Ishikawa (cell line): ENCODE measurements at regions not wholly inside any gene's neighbourhood (a gene's known extent, or its start where the extent isn't known, plus 50 kb on each side); places are given as distances from the start of the nearest gene placed in this dataset.
A peak's percentile ranks its signal among the peaks of the same experiment; 100 is the strongest.

Experiments used
- CEBPB ChIP-seq: IDR thresholded peaks from 2 replicates; pipeline ENCODE4 v1.6.1; 2012
- CREB1 ChIP-seq: IDR thresholded peaks from 2 replicates; pipeline ENCODE4 v1.6.1; 2012; ENCODE audit warnings: low read depth
- EGR1 ChIP-seq: IDR thresholded peaks from 2 replicates; pipeline ENCODE4 v1.6.1; 2012
- EP300 ChIP-seq: IDR thresholded peaks from 2 replicates; pipeline ENCODE4 v1.6.1; 2012; ENCODE audit warnings: borderline replicate concordance
- FOXM1 ChIP-seq: IDR thresholded peaks from 2 replicates; pipeline ENCODE4 v1.6.1; 2012; ENCODE audit warnings: low read depth, borderline replicate concordance
- MAX ChIP-seq: IDR thresholded peaks from 2 replicates; pipeline ENCODE4 v1.6.1; 2012
- NFIC ChIP-seq: IDR thresholded peaks from 2 replicates; pipeline ENCODE4 v1.6.1; 2012
- RAD21 ChIP-seq: IDR thresholded peaks from 2 replicates; pipeline ENCODE4 v1.6.1; 2012; ENCODE audit warnings: low read depth
- REST ChIP-seq: IDR thresholded peaks from 2 replicates; pipeline ENCODE4 v1.6.1; 2012; ENCODE audit warnings: low read depth, mild to moderate bottlenecking
- TAF1 ChIP-seq: IDR thresholded peaks from 2 replicates; pipeline ENCODE4 v1.6.1; 2012; ENCODE audit warnings: low read depth, mild to moderate bottlenecking
- TCF12 ChIP-seq: IDR thresholded peaks from 2 replicates; pipeline ENCODE4 v1.6.1; 2012; ENCODE audit warnings: low read depth
- TEAD4 ChIP-seq: IDR thresholded peaks from 2 replicates; pipeline ENCODE4 v1.6.1; 2012
- USF1 ChIP-seq: IDR thresholded peaks from 2 replicates; pipeline ENCODE4 v1.6.1; 2012
- YY1 ChIP-seq: IDR thresholded peaks from 2 replicates; pipeline ENCODE4 v1.6.1; 2012; ENCODE audit warnings: low read depth
- ZBTB7A ChIP-seq: IDR thresholded peaks from 2 replicates; pipeline ENCODE4 v1.6.1; 2012; ENCODE audit warnings: low read depth

DNA sequence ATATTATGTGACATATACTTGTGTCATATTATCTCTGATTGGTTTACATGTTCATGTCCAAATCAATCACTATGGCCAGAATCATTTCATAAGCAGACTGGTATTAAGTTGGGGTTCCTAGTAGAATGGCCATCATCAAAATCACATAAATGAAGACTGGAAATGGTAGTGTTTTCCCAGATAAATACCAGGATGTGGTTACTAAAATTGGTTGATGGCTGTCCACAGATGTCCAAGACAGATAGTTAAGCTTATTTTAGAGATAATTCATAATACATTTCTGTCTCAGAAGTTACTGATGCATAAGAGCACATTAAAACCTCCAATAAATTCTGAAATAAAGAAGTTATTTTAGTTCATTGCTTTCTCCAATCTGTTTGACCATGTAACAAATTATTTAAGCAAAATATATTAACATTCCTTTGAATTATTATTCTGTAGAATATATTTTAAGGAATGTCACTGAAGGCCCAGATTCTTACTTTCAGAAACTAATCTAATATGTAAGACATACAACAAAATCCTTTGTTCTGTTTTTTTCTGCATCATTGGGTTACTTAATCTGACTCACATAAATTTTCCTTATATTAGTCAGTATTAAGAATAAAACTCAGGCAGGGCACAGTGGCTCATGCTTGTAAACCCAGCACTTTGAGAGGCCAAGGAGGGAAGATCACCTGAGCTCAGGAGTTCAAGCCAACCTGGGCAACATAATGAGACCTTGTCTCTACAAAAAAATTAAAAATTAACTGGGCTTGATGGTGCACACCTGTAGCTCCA, 483.9 kb downstream of the PTPRC start:
- no peak for TF ChIP-seq CEBPB
- TF ChIP-seq CREB1 = no peak
- no peak for TF ChIP-seq USF1
- TF ChIP-seq TAF1 = no peak
- TF ChIP-seq FOXM1 = 0 out of 2 replicates have a peak, but pooled peaks have one; percentile 45
- peak; percentile 53; the same call in 1 of the 2 replicates for TF ChIP-seq TCF12
- peak; percentile 55 for TF ChIP-seq NFIC
- TF ChIP-seq RAD21 = no peak
- TF ChIP-seq EP300 = peak; percentile 66; the same call in 1 of the 2 replicates
- no peak for TF ChIP-seq YY1
- no peak for TF ChIP-seq REST
- TF ChIP-seq ZBTB7A = no peak
- peak; percentile 40; the same call in 1 of the 2 replicates for TF ChIP-seq TEAD4
- TF ChIP-seq EGR1 = no peak
- TF ChIP-seq MAX = no peak

DNA sequence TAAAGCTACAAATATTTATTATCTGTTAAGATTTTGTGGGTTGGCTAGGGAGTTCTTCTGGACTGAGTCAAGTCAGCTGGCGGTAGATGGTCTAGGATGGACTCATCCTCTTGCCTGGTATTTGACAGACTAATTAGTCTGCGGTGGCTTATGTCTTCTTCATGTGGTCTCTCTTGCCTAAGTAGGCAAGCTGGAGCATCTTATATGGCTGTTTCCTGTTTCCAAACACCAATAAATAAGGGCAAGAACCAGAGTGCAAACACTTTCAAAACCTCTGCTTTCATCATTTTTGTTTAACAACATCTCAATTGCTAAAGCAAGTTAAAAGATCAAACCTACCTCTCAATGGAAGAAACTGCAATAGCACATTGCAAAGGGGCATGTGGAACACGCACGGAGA, 484.8 kb downstream of the PTPRC start:
- TF ChIP-seq MAX = no peak
- TF ChIP-seq CEBPB = no peak
- TF ChIP-seq ZBTB7A = no peak
- no peak for TF ChIP-seq TEAD4
- TF ChIP-seq USF1 = no peak
- TF ChIP-seq YY1 = no peak
- no peak for TF ChIP-seq NFIC
- TF ChIP-seq EGR1 = no peak
- no peak for TF ChIP-seq FOXM1
- no peak for TF ChIP-seq CREB1
- no peak for TF ChIP-seq TAF1
- no peak for TF ChIP-seq TCF12
- TF ChIP-seq RAD21 = no peak
- no peak for TF ChIP-seq REST
- no peak for TF ChIP-seq EP300

- TF ChIP-seq USF1 (no peak), CREB1 (no peak), MAX (no peak), RAD21 (no peak), REST (no peak), ZBTB7A (no peak), FOXM1 (no peak), TCF12 (no peak), EGR1 (no peak), TEAD4 (no peak), EP300 (no peak), TAF1 (no peak), NFIC (no peak)
Observed at GRCh38 chr1:199124351-199124750, 485.5 kb downstream of the PTPRC start.
